HG02981 (cell line): ENCODE measurements at regions not wholly inside any gene's neighbourhood (a gene's known extent, or its start where the extent isn't known, plus 50 kb on each side); places are given as distances from the start of the nearest gene placed in this dataset.

ENCODE experiments used
- ATAC-seq: cut with Tn5 transposase; IDR thresholded peaks from one replicate; pipeline ENCODE4 v1.9.1; 2021; ENCODE audit warnings: mild to moderate bottlenecking, moderate library complexity; ENCODE audit not compliant: unreplicated experiment

DNA sequence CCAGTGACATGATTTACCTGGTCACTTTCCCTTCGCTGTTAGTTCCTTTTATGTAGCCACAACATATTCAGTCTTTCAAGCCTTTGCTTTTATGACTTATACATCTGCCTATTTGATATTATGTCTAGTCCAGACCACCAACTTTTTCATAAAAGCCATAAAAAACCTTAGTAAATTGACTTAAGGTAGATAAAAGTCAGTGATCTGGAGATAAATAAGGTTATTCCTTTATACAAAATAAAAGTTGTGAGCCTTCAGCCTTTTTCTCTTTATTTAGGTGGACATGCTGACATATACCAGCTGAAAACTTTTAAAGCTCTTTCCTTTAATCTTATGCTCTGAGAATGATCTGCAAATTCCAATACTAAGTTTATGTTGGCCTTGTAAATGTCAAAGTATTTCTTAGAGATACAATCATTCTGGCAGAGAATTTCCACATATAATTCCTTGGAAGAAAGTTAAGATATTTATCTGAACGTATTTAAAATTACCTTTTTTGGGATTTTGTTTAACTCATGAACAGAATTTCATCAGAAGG, 690.4 kb upstream of the CHORDC1 start:
- no peak for ATAC-seq

DNA sequence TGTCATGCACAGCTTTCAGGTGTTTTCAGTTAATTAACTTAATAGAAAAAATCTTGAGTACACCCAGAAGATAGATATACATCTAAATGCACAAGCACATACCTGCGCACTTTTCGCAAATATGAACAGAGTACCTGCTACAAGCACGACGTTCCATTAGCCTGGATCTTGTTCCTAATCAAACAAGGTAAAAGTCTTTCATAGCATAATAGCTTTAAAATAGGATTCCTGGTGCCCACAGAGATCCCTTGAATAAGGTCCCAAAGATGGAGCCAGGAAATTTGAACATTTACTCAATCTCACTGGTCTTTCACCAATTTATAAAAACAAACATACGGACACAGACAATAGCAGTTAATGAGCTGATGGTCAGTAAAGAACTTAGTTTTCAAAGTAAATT, 689.8 kb upstream of the CHORDC1 start:
- ATAC-seq, result no peak

DNA sequence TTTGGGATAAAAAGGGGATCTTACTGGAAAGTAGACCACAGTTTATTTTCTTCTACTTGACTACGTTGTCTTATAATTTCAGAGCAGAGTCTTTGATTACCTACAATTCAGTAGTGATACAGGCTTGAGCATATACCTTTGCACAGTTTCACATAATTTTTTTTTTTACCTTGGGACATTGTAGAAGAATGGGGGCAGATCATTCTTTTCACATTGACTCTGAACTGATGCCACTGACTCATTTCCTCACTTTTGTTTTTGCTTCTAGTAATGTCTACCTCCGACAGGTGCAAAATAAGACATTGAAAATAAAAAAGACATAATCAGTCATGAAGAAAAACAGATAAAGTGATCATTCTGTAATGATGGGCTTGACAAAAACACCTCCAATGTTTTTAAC, 688.3 kb upstream of the CHORDC1 start:
- ATAC-seq, result no peak

DNA sequence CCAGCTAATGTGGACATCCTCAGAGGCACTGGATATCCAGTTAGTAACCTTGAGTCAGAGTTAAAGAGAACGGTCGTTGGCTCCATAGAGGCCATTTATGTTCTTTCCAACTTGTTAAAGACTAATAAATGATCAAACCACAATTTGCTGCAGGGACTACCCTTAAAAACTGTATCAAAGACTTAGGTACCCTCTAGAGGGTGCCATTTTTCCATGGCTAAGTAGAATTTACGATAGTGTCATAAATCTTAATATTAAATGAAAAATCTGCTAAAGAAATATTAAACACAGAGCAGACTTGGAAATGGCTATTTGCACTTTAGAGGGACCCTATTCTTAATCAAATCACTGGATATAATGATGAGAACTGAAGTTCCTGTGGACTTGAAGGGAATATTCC, 685.2 kb upstream of the CHORDC1 start:
- ATAC-seq, result no peak

DNA sequence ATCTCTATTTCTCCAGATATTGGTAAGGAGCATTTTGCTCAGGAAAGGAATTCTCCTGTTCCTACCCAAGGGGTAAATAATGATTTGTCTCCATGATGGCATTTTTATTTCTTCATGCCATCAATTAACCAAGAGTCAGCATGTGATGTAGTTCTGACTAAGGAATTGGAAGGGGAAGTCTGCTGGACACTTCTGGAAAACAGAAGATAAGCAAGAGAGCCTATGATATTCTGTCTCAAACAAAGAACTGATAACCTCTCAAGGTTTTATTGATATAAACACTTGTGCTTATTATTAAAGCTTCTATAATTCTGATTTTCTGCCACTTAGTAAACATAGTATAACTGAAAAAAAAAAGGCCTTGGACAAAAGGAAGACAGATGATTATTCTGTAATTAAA, 673.0 kb upstream of the CHORDC1 start:
- no peak for ATAC-seq

DNA sequence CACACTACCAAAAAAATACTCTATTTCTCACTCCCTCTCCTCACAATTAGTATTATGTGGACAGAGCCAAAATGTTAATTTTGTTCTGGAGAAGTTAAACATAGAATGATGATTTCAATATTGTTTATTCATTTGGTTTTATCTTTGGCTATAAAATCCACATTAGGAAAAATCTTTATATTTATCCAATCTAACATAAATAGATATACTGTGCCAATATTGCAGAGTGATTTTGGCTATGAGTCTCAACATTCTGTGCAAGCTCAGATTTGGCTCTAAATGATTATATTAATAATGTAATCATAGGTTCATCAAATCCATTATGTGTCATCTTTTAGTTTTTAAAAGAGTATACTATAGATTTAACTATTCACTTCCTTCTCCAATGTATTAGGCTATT, 667.5 kb upstream of the CHORDC1 start:
- ATAC-seq, result no peak

DNA sequence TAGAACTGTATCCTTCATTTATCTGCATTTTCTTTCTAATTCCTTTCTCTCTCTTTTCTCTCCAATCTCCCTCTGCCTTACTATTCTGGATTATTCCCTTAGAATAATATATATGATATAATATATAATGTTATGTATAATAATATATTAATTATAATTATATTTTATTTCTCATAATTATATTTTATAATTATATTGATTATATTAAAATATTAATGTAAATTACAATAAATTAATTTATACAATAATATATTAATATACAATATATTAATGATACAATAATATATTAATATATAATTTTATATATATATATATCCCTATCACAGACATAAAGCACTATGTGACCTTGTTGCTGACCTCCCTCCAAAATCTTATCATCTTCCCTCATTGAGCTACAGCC, 661.3 kb upstream of the CHORDC1 start:
- no peak for ATAC-seq

DNA sequence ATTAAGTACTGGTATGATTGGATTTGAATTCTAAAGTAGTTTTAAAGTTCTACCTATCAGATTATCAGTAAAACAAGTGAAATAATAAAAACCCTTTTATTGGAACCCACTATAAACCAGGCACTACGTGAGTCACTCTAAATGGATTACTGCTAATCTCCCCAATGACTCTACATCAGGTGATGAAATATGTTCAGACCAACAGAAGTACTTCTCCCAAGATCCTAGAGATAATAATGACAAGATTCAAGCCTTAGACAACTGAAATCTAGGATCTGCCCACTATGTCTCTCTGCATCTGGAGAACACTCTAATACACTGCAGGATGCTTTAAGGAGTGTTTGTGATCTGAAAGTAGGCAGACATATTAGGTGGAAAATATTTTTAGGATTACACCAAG, 652.1 kb upstream of the CHORDC1 start:
- no peak for ATAC-seq

DNA sequence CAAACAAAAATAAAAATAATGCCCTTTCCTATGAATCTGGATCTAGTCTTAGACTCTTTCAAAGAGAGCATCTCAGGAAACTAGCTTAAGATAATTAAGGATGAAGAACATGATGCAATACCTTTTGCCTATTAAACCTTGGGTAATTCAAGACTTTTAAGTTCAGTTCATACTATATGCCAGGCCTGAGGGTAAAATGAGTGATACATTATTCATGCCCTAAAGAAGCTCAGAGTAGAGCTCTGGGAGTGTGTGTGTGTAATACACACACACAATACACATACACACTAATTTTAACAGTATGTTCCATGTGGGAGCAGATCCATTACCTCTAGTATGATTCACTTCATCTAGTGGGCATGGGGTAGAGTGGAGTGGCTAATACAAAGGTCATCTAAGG, 651.4 kb upstream of the CHORDC1 start:
- ATAC-seq, result no peak

DNA sequence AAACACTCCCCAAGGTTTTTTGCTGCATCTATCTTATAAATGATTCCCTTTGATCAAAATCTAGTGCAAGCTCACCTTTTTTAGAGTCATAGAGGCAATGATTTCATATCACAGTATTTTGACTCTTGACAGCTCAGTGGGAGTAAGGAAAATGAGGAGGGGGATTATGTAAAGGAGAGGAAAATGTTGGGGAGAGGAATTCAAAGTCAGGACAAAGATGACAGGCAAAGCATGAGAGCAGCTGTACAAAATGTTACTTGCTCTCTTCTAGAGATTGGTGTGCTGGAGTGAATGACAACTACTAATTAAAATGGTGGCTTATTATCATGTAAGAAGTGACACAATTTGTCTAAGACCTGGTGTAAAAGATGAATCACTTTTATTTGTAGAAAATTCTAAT, 644.6 kb upstream of the CHORDC1 start:
- no peak for ATAC-seq

DNA sequence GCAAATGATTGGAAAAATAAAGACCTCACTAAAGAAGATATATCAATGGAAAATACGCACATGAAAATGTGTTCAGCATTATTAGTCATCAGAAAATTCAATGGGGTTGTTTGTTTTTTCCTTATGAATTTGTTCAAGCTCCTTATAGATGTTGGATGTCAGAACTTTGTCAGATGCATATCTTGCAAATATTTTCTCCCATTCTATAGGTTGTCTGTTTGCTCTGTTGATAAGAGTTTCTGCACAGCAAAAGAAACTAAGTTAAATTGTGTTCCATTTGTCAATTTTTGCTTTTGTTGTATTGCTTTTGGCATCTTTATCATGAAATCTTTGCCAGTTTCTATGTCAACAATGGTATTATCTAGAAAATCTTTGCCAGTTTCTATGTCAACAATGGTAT, 633.9 kb upstream of the CHORDC1 start:
- ATAC-seq, result no peak

DNA sequence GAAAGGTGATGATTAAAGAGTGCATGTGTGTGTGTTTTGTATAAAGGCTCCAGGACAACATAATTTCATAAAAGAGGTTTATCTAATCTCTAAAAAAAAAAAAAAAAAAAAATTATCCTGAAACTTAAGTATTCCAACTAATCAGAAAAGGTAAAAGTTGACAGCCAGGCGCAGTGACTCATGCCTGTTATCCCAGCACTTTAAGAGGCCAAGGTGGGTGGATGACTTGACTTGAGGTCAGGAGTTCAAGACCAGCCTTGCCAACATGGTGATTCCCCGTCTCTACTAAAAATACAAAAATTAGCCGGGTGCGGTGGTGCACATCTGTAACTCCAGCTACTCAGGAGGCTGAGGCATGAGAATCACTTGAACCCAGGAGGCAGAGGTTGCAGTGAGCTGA, 632.7 kb upstream of the CHORDC1 start:
- no peak for ATAC-seq

DNA sequence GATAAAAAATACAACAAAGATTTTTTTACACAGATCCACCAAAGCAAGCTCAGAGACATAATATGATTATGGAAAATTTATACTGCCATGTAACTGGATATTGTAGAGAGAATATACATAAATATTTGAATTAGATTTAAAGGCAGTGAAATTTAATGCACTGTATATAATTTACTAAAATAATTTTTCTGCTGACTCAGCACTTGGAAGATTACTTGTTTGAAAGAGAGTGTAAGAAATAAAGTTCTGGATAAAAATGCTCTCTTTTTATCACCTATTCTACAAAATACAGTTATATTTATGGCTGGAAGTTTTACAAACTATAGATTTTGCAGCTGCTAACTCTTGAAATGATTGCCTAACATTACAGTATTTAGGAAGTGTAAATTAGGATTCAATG, 628.3 kb upstream of the CHORDC1 start:
- no peak for ATAC-seq

DNA sequence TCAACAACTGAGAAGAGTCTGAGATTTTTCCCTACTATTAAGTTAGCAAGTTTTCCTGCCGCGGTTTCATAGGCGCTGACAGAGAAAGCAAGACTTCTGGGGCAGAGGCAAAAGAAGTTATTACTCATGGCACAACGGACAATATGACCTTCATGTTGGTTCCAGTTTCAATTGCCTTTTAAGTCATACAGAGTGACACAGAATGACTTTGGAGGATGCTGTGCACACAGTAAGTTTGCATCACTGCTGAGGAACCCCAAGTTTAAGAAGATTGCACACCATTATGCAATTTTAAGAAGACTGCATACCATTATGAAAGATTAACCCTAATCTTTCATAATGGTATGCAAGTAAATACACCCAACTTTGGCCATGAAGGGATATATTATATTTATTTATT, 626.5 kb upstream of the CHORDC1 start:
- ATAC-seq, result no peak

DNA sequence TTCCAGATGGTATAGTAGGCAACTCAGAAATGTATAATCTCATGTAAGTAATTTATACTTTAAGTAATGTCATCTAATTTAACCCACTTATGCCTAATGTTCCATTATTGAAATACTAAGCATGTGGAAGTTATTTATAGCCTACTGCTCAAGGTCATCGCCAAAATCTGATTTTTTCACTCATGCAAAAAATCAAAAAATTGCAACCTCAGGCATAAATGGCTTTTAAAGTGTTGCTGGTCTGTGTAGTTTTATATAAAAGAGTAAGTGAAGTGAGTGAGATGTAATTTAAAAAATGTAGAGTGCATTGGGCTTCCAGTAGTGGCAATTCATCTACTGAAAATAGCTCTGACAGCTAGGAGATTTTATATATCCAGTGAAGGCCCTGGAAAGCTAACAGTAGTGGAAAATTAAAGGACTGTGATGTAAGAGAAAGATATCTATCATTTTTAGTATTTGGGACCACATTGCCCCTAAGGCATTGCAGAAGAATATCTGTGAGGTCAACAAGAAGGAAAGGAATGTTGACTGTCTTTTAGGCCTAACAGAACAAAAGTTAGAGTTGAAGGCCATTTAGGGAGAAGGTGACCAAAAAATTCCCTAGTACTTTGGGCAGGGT, 624.5 kb upstream of the CHORDC1 start:
- ATAC-seq, result no peak

DNA sequence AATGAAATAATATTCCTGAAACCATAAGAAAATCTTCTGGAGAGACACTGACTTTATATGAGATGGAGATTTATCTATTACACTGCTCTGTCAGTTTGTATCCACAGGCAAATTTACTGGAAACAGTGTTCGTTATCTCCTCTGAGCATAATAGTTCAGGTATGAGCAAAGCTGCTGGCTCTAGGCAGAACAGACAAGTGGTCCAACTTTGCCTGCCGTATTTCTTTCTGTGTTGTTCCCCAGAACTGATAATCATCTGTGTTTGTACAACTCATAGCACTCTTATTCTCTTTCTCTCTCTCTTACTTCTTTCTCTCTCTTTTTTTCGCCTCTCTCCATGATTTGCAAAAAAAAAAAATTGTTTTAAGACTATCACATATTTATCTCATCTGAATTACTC, 623.8 kb upstream of the CHORDC1 start:
- no peak for ATAC-seq

DNA sequence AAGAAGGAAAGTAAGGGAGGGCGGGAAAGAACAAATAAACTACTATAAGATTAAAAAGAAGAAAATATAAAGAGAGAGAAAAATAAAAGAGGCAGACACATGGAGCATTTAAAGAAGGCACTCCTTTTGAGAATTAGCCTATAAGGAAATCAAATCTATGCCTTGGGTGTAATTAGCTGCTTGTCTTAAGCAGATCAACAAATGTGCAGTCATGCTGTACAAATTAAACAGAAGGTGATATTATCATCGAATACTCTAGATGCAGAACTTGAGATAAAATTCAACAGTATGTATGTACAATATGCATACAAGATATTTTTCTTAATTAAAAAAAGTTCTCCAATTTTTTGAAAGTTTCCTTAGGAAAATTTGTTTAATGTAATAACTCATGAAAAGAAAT, 623.0 kb upstream of the CHORDC1 start:
- no peak for ATAC-seq

DNA sequence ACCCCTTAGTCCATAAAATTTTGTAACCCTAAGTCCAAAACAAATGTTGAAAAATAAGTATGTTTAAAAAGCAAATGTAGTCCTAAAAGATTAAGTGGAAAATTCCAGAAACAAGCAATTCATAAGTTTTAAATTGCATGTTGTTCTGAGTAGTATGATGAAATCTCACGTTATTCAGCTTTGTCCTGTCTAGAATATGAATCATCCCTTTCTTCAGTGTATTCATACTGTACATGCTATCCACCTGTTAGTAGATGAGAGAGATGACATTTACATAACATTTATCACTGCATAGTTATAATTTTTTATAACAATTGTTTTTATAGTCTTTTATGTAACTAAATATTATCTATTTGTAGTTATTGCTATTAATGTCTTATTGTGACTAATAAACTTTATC, 622.3 kb upstream of the CHORDC1 start:
- no peak for ATAC-seq

DNA sequence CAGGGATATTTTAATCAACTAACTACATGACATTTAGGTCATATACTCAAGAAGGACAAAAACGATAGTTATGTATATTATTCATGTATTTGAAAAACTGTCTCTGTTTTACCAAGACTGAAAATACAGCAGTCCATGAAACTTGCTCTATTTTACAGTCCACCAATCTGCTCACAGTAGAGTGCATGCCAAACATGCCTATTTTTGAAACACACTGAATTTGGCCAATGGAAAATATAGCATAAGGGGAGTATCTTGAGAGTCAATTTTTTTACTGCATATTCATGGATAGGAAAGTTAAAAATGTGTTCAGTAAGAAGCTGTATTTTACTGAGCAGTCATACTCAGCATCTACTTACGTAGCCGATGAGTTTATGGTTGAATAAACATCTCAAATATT, 621.2 kb upstream of the CHORDC1 start:
- ATAC-seq, result no peak

DNA sequence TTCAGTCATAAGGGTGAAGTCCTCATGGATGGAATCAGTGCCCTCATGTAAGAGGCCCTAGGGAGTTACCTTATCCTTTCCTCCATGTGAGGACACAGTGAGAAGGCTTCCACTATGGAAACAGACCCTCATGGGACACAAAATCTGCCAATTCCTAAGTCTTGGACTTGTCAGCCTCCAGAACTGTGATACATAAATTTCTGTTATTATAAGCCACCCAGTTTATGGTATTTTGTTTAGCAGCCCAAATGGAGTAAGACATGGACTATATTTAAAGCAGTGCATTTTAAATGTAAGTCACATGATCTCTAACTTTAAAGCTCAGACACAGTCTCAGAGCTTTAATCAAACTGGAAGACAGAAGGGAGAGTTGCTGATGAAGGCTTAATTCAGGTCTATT, 619.8 kb upstream of the CHORDC1 start:
- ATAC-seq, result no peak

DNA sequence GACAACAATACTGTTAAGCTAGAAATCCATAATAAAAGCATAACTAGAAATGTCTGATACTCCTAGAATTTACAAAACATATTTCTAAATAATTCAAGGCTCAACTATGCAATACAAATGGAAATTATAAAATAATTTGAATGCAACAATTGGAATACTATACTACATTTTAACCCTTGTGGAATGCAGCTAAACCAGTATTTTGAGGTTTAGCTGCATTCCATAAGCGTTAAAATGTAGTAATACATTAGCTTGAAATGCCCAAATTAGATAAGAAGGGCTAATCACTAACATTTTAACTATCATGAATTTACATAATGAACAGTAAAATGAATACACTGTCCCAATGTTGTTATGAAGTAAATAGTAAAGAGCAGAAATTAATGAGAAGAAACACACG, 617.2 kb upstream of the CHORDC1 start:
- no peak for ATAC-seq

DNA sequence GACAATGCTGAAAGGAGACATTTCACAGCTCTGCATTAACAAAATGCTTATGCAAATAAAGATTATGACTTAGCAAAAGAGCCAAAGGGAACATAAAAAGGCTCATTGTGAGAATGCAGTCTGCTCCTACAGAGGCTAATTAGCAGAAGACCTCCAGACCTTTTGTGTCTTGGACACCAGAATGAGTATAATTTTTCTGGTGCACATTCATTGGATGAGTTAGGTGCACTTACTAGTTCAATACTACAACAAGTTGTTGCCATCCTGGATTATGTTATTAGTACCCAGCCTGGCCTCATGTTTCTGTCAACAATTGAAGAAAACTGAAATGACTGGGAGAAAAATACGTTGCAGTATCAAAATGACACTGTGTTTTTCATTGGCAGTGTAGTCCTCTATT, 613.2 kb upstream of the CHORDC1 start:
- no peak for ATAC-seq

DNA sequence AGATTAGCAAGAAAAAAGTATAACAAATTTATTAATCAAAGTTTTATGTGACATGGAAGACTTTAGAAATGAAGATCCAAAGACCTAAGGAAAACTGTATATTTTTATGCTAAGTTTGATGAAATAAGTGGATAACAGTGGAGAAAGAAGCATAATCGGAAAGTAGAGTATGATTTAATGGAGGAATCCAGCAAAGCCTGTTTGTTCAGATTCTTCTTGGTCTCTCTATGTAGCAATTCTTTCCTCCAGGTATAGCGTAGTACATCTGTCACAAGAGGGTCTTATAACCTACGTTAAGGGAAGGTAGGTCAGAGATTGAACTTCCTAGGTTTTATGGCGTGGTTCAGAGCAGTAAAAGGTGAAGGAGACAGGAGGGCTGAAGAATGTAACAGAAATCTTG, 600.6 kb upstream of the CHORDC1 start:
- no peak for ATAC-seq
